HCT116 (cell line): ENCODE measurements at regions not wholly inside any gene's neighbourhood (a gene's known extent, or its start where the extent isn't known, plus 50 kb on each side); places are given as distances from the start of the nearest gene placed in this dataset.

Experiments
- EZH2 ChIP-seq: fragments of 200-600 bp; sonication (generic); IDR thresholded peaks from 2 replicates; pipeline ENCODE4 v1.6.1; 2017; ENCODE audit warnings: antibody characterized with exemption, mixed run types
- JUND ChIP-seq: IDR thresholded peaks from 2 replicates; pipeline ENCODE4 v1.6.1; 2012
- POLR2A ChIP-seq: IDR thresholded peaks from 2 replicates; pipeline ENCODE4 v1.7.0; 2011; ENCODE audit warnings: borderline replicate concordance; ENCODE audit not compliant: insufficient read depth, insufficient read length; ENCODE audit errors: extremely low read depth
- POLR2AphosphoS5 ChIP-seq: IDR thresholded peaks from 2 replicates; pipeline ENCODE4 v1.6.1; 2011; ENCODE audit warnings: mild to moderate bottlenecking, low read depth, low read length, moderate library complexity
- RAD21 ChIP-seq: IDR thresholded peaks from 2 replicates; pipeline ENCODE4 v1.6.1; 2012; ENCODE audit warnings: low read depth, mild to moderate bottlenecking
- TCF7L2 ChIP-seq: IDR thresholded peaks from 2 replicates; pipeline ENCODE4 v1.7.0; 2011; ENCODE audit warnings: borderline replicate concordance, inconsistent platforms; ENCODE audit not compliant: insufficient read depth, insufficient read length; ENCODE audit errors: extremely low read depth
- TF ChIP-seq, protein P1 (sequence below), 3 experiments: fragments of 200-600 bp in 1 of 3; sonication (generic) in 1 of 3; IDR thresholded peaks in 2 of 3; conservative IDR thresholded peaks in 1 of 3; 2 replicates each; pipeline ENCODE4 v1.5.1; 2012 to 2017; ENCODE audit warnings: low read depth in 2 of 3, low read length in 2 of 3, antibody characterized with exemption in 1 of 3, borderline replicate concordance in 1 of 3, control low read depth in 1 of 3, mild to moderate bottlenecking in 1 of 3, mixed read lengths in 1 of 3, mixed run types in 1 of 3, moderate library complexity in 1 of 3; ENCODE audit not compliant: insufficient read depth in 1 of 3
- TF ChIP-seq, protein P2 (sequence below): IDR thresholded peaks from 2 replicates; pipeline ENCODE4 v1.6.1; 2011; ENCODE audit warnings: mild to moderate bottlenecking, low read length, moderate library complexity; ENCODE audit not compliant: insufficient replicate concordance; ENCODE audit errors: extremely low read depth
- TF ChIP-seq, protein P3 (sequence below): IDR thresholded peaks from 2 replicates; pipeline ENCODE4 v1.6.1; 2012; ENCODE audit warnings: low read depth
- TF ChIP-seq, protein P4 (sequence below): IDR thresholded peaks from 2 replicates; pipeline ENCODE4 v1.6.1; 2012
- TF ChIP-seq, protein P5 (sequence below): IDR thresholded peaks from 2 replicates; pipeline ENCODE4 v1.6.1; 2012

DNA sequence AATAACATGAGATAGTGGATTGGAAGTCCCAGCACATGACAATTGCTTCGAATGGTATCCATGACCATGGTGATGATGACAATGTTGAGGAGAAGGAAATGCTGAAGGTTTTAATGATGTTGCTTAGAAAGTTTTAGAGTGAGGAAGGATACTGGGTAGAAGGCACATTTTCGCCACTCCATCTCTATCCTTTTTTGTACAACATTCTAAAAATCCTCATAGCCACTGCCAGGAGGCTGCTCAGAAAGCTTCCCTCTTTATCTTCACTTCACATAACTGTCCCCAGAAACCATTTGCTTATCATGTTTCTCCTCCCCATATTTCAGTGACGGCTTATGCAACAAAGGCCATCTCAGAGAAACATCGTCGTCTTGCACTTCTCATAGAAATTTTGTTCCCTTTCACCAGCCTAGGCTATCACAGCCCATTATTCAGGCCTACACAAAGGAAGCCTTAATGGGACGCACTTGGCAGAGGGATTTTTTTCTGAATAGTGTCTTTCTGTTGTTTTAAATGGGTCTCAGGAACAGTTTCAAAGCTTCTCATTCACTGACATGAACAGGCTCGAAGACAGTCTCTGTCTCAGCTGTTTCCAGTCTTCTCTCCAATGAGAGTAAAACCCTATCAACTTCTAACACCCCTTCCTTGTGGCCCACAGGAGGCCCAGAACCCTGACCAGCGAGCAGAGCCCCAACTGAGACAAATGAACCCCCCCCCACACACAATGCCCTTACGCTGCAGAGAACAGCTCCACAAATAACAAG is 506.7 kb downstream of the HAPSTR1 start:
- no peak for TF ChIP-seq POLR2AphosphoS5
- TF ChIP-seq EZH2: no peak
- TF ChIP-seq, protein P1, sequence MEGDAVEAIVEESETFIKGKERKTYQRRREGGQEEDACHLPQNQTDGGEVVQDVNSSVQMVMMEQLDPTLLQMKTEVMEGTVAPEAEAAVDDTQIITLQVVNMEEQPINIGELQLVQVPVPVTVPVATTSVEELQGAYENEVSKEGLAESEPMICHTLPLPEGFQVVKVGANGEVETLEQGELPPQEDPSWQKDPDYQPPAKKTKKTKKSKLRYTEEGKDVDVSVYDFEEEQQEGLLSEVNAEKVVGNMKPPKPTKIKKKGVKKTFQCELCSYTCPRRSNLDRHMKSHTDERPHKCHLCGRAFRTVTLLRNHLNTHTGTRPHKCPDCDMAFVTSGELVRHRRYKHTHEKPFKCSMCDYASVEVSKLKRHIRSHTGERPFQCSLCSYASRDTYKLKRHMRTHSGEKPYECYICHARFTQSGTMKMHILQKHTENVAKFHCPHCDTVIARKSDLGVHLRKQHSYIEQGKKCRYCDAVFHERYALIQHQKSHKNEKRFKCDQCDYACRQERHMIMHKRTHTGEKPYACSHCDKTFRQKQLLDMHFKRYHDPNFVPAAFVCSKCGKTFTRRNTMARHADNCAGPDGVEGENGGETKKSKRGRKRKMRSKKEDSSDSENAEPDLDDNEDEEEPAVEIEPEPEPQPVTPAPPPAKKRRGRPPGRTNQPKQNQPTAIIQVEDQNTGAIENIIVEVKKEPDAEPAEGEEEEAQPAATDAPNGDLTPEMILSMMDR (IDR thresholded peaks at IDR 0.05 in 2 of 3, conservative IDR thresholded peaks at IDR 0.05 in 1 of 3; ENCODE audit: borderline replicate concordance in 1 of 3, insufficient read depth in 1 of 3, low read depth in 2 of 3, low read length in 2 of 3): no peak
- TF ChIP-seq, protein P2, sequence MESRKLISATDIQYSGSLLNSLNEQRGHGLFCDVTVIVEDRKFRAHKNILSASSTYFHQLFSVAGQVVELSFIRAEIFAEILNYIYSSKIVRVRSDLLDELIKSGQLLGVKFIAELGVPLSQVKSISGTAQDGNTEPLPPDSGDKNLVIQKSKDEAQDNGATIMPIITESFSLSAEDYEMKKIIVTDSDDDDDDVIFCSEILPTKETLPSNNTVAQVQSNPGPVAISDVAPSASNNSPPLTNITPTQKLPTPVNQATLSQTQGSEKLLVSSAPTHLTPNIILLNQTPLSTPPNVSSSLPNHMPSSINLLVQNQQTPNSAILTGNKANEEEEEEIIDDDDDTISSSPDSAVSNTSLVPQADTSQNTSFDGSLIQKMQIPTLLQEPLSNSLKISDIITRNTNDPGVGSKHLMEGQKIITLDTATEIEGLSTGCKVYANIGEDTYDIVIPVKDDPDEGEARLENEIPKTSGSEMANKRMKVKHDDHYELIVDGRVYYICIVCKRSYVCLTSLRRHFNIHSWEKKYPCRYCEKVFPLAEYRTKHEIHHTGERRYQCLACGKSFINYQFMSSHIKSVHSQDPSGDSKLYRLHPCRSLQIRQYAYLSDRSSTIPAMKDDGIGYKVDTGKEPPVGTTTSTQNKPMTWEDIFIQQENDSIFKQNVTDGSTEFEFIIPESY: no peak
- TF ChIP-seq, protein P3, sequence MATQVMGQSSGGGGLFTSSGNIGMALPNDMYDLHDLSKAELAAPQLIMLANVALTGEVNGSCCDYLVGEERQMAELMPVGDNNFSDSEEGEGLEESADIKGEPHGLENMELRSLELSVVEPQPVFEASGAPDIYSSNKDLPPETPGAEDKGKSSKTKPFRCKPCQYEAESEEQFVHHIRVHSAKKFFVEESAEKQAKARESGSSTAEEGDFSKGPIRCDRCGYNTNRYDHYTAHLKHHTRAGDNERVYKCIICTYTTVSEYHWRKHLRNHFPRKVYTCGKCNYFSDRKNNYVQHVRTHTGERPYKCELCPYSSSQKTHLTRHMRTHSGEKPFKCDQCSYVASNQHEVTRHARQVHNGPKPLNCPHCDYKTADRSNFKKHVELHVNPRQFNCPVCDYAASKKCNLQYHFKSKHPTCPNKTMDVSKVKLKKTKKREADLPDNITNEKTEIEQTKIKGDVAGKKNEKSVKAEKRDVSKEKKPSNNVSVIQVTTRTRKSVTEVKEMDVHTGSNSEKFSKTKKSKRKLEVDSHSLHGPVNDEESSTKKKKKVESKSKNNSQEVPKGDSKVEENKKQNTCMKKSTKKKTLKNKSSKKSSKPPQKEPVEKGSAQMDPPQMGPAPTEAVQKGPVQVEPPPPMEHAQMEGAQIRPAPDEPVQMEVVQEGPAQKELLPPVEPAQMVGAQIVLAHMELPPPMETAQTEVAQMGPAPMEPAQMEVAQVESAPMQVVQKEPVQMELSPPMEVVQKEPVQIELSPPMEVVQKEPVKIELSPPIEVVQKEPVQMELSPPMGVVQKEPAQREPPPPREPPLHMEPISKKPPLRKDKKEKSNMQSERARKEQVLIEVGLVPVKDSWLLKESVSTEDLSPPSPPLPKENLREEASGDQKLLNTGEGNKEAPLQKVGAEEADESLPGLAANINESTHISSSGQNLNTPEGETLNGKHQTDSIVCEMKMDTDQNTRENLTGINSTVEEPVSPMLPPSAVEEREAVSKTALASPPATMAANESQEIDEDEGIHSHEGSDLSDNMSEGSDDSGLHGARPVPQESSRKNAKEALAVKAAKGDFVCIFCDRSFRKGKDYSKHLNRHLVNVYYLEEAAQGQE: no peak
- TF ChIP-seq POLR2A: no peak
- TF ChIP-seq JUND: no peak
- TF ChIP-seq, protein P4, sequence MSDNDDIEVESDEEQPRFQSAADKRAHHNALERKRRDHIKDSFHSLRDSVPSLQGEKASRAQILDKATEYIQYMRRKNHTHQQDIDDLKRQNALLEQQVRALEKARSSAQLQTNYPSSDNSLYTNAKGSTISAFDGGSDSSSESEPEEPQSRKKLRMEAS: no peak
- TF ChIP-seq RAD21: no peak
- TF ChIP-seq, protein P5, sequence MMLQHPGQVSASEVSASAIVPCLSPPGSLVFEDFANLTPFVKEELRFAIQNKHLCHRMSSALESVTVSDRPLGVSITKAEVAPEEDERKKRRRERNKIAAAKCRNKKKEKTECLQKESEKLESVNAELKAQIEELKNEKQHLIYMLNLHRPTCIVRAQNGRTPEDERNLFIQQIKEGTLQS: no peak
- no peak for TF ChIP-seq TCF7L2
